Prostate gland (tissue), 2 donors: ENCODE measurements at regions not wholly inside any gene's neighbourhood (a gene's known extent, or its start where the extent isn't known, plus 50 kb on each side); places are given as distances from the start of the nearest gene placed in this dataset.
"Not testable (repeated sequence)": the region's sequence is repeated elsewhere in the genome, so short reads cannot be mapped to it uniquely, and the experiment has no call there.

ENCODE experiments used
- DNase-seq: peaks from one replicate; pipeline ENCODE4 v3.0.0-alpha.2; 2019; ENCODE audit warnings: low spot score
- H3K27ac ChIP-seq, 2 donors: fragments of 200-600 bp; sonication (generic); 2 replicates each; pipeline ENCODE4 v1.5.1; 2017 to 2019
- H3K27me3 ChIP-seq: fragments of 200-600 bp; sonication (generic); replicated peaks from 2 replicates; pipeline ENCODE4 v1.5.1; 2019; ENCODE audit not compliant: insufficient read depth
- H3K36me3 ChIP-seq, 2 donors: fragments of 200-600 bp; sonication (generic); 1 replicate in 1 of 2; 2 replicates in 1 of 2; pipeline versions ENCODE4 v1.5.1 to v1.8.1; 2017 to 2019
- H3K4me1 ChIP-seq: fragments of 200-600 bp; sonication (generic); replicated peaks from 2 replicates; pipeline ENCODE4 v1.5.1; 2019
- H3K4me3 ChIP-seq, 2 donors: fragments of 200-600 bp; sonication (generic); 2 replicates each; pipeline ENCODE4 v1.5.1; 2017 to 2019
- H3K9me3 ChIP-seq: fragments of 200-600 bp; sonication (generic); 2 replicates; pipeline ENCODE4 v1.5.1; 2017
- POLR2A ChIP-seq: fragments of 450-650 bp; IDR thresholded peaks from one replicate; pipeline ENCODE4 v1.6.1; 2016; ENCODE audit warnings: antibody characterized with exemption, mild to moderate bottlenecking
- POLR2AphosphoS5 ChIP-seq: sonication (generic); formaldehyde crosslinking; IDR thresholded peaks from one replicate; pipeline ENCODE4 v1.6.1; 2017; ENCODE audit warnings: antibody characterized with exemption
- WGBS: methylation state at CpG from one replicate; pipeline ENCODE4 v1.1.5; 2018; 5-methylcytosine and 5-hydroxymethylcytosine counted together
- intact Hi-C: fragments of 100-400 bp; cut with DNase I; formaldehyde crosslinking; loops from one replicate; pipeline ENCODE4 v1.14.2; 2022
- TF ChIP-seq, protein P1 (sequence below), 4 experiments: fragments of 200-600 bp in 2 of 4; fragments of 450-650 bp in 2 of 4; sonication (generic) in 2 of 4; IDR thresholded peaks; 1 replicate in 3 of 4; 2 replicates in 1 of 4; pipeline ENCODE4 v1.5.1; 2016 to 2019; ENCODE audit warnings: antibody characterized with exemption in 4 of 4, mild to moderate bottlenecking in 2 of 4, moderate library complexity in 2 of 4

DNA sequence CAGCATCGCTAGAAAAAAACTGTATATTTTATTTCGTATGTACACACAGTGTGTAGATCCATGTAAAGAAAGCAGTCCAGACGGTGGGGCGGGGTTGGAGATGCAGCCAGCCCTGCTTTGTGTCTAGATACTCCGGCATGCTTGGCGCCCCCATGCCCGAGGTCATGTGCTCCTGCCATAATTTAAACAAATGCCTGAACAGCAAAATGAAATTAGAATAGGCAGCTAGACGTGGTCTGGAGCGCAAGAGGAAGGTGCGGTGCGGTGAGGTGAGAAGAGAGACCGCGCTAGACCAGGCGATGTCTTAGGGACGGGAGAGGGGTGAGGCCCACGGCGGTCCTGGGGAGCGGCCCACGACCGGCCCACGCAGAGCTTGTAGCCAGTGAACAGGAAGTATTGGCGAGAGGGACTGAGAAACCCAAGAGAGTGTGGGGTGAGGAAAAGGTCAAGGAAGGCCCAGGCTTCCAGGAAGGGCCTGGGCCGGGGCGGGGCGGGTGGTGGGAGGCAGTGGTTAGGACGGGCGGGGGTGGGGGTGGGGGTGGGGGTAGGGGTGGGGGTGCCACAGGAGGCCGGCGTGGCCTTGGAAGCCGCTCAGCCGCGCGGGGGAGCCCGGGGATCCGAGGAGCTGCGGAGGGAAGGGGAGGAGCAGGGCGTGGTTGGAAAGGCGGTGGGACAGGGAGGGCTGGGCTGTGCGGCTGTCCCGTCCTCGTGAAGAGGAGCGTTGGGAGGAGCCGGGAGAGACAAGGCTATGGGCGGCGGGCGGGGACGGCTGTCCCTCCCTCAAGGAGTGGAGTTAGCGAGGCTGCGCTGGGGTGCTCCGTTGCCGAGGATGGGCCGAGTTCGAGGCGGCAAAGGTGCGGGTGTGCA, 254.7 kb upstream of the SGCG start:
- peak; percentile 36 for DNase-seq
- WGBS: 20% methylated on average over 44 of the region's 55 CpGs
- Histone ChIP-seq H3K4me1 (no peaks in the 10 kb centered on the region), H3K4me3 (peak overlapping the region; percentile 26 to 28), H3K27ac (peak overlapping the region in 1 of 2 donors; percentile 49), H3K27me3 (no peaks in the 10 kb centered on the region), H3K36me3 (no peaks in the 10 kb centered on the region), H3K9me3 (no peaks in the 10 kb centered on the region)
- intact Hi-C loops: no loop called here
- TF ChIP-seq POLR2AphosphoS5 (no peak), POLR2A (no peak)
- TF ChIP-seq, protein P1, sequence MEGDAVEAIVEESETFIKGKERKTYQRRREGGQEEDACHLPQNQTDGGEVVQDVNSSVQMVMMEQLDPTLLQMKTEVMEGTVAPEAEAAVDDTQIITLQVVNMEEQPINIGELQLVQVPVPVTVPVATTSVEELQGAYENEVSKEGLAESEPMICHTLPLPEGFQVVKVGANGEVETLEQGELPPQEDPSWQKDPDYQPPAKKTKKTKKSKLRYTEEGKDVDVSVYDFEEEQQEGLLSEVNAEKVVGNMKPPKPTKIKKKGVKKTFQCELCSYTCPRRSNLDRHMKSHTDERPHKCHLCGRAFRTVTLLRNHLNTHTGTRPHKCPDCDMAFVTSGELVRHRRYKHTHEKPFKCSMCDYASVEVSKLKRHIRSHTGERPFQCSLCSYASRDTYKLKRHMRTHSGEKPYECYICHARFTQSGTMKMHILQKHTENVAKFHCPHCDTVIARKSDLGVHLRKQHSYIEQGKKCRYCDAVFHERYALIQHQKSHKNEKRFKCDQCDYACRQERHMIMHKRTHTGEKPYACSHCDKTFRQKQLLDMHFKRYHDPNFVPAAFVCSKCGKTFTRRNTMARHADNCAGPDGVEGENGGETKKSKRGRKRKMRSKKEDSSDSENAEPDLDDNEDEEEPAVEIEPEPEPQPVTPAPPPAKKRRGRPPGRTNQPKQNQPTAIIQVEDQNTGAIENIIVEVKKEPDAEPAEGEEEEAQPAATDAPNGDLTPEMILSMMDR (IDR thresholded peaks at IDR 0.05): no peak

DNA sequence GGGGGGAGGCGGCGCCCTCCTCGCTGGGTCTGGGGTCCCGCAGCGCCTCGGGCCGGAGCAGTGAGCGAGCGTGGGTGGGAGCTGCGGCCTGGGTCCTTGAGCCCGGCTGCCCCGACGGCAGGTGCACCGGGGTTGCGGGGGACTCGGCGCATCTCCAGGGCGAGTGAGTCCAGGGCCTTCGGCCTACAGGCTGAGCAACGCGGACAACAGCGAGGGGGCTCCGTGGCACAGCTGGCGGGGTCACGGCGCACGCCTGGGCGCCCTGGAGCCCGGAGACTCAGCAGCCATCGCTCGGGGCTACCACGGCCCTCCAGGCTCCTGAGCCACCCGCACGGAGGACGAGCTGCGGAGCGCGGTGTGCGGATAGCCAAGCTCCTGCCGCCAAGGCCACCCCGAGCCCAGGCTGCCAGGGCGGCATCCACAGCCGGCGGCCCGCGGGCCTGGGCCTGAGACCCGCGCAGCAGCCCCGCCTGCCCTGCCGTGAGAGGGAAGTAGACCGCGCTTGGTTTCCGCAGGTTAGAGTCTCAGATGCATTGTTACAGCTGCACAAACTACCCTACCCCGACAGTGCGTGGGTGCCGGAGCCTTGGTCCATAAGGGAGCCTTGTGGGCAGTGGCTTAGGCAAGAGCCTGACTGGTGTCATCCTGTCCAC, 253.9 kb upstream of the SGCG start:
- TF ChIP-seq, protein P1 (IDR thresholded peaks at IDR 0.05): no peak
- no peak for TF ChIP-seq POLR2A
- no peak for TF ChIP-seq POLR2AphosphoS5
- 18% methylated on average over 25 of the region's 56 CpGs for WGBS

DNA sequence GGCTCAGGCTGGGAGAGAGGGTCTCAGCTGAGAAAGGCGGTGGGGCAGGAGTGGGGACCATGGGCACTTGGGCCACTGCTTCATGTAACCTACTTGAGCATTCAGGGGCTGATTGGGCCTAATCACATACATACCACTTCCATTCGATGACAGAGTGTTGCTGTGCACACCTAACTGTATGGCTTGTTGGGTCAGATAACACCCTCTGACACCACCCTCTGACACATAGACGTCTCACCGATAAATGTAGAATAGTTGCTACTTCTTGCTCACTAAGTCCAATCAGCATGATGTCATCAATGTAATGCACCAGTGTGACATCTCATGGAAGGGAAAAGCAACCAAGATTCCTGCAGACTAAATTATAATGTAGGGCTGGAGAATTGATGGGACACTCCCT, 252.9 kb upstream of the SGCG start:
- H3K36me3 ChIP-seq, H3K4me3 ChIP-seq, H3K27me3 ChIP-seq, H3K27ac ChIP-seq, H3K4me1 ChIP-seq, intact Hi-C loops, H3K9me3 ChIP-seq, DNase-seq: not testable (repeated sequence)
- WGBS: 94% methylated on average over 4 of the region's 4 CpGs

More for the DNA sequence above, 253.9 kb upstream of the SGCG start:
- no peaks in the 10 kb centered on the region for H3K27me3 ChIP-seq
- H3K9me3 ChIP-seq: no peaks in the 10 kb centered on the region
- intact Hi-C loops: no loop called here
- no peaks in the 10 kb centered on the region for H3K4me1 ChIP-seq
- H3K4me3 ChIP-seq: peak overlapping the region; percentile 26 to 28
- no peak for DNase-seq
- H3K27ac ChIP-seq: peak overlapping the region in 1 of 2 donors; percentile 49
- H3K36me3 ChIP-seq: no peaks in the 10 kb centered on the region

DNA sequence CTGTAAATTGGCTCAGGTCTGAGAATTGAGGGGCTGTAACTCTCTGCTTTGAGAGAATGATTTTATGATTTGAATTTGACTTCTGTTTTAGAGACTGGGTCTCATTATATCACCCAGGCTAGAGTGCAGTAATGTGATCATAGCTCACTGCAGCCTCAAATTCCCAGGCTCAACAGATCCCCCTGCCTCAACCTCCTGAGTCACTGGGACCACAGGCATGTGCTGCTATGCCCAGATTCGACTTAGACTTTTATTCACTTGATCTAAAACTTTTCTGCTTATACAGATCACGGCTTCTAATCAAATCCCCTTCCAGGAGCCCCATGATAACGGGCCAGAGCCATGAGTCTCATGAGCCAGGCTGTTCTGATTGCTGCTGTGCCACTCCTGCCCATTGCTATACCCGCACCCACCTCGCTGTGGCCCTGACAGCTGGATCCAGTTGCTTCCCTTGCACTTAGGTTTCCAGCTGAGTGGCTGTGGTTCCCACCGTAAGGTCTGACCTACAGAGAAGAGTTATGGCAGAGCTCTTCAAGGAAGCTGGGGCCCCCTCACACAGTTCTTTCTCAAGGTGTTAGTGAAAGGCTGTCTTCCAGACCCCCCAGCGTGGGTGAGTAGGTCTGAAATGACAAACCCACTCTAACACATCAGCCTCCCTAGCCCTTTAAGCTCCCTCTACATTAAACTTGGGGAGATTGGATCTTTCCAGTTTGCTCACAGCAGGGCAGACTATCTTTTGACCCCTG, 251.2 kb upstream of the SGCG start:
- H3K4me1 ChIP-seq: no peaks in the 10 kb centered on the region
- WGBS: 92% methylated on average over 7 of the region's 7 CpGs
- no peak overlapping the region for H3K4me3 ChIP-seq
- no peak for DNase-seq
- no peaks in the 10 kb centered on the region for H3K9me3 ChIP-seq
- intact Hi-C loops: no loop called here
- TF ChIP-seq POLR2AphosphoS5 (no peak), POLR2A (no peak)
- TF ChIP-seq, protein P1 (IDR thresholded peaks at IDR 0.05): no peak
- no peaks in the 10 kb centered on the region for H3K36me3 ChIP-seq
- H3K27ac ChIP-seq: no peak overlapping the region
- H3K27me3 ChIP-seq: no peaks in the 10 kb centered on the region

DNA sequence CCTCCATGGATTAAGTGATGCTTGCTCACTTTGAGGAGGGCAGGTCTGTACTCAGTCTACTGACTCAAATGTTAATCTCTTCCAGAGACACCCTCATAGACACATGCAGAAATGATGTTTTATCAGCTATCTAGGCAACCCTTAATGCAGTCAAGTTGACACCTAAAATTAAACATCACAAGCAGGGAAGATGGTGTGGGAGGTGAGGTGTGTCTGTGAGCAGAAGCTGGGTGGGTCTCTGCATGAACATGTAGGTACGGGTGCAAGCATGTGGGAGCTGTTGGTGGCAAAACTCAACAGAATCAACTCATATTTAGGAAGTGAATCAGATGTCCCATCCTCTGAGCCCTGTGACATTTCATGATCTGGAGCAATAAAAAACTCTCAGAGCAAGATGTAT, 249.2 kb upstream of the SGCG start:
- 91% methylated on average over 1 of the region's 1 CpG for WGBS
- TF ChIP-seq POLR2A (no peak), POLR2AphosphoS5 (no peak)
- TF ChIP-seq, protein P1 (IDR thresholded peaks at IDR 0.05): no peak
- intact Hi-C loops: no loop called here

DNA sequence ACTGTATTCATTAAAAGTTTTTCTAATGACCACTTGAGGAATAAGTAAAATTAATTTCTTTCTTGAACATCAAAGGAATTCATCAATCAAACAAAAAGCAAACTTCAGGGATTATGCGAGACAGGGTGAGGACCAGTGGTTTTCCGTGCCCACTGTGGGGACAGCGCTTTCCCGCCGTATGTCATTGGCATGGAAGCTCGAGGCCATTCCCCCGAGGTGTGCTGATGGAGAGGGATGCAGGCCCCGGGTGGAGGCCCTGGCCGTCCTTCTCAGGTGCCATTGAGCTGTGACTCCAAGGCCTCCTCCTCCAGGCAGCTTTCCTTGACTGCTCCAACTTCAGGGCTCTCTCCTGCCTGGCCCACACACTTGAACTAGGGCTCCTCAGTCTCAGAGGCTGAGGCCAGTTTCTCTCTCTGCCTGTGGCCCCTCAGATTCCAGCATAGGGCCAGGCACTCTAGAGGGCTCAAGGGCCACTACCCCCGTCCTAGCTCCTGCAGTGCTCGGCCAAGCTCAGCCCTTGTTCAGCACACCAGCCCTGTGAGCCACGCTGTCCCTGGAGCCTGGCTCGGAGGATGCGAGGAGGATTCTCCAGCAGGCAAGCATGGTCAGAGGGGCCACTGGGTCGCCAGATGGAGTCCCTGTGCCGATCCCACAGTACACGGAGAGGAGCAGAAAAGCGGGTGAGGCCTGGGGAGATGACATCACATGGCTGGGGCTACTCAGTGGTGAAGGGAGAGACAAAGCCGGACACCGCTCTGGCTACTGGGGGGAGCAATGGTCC, 248.0 kb upstream of the SGCG start:
- H3K4me1 ChIP-seq, DNase-seq, H3K4me3 ChIP-seq, H3K36me3 ChIP-seq, intact Hi-C loops, H3K27me3 ChIP-seq, H3K9me3 ChIP-seq, H3K27ac ChIP-seq: not testable (repeated sequence)
- 90% methylated on average over 20 of the region's 20 CpGs for WGBS

More for the DNA sequence above, 249.2 kb upstream of the SGCG start:
- DNase-seq: no peak
- Histone ChIP-seq H3K36me3 (no peaks in the 10 kb centered on the region), H3K27me3 (no peaks in the 10 kb centered on the region), H3K4me3 (no peak overlapping the region), H3K27ac (no peak overlapping the region), H3K9me3 (no peaks in the 10 kb centered on the region), H3K4me1 (no peaks in the 10 kb centered on the region)
